Common myeloid progenitor, CD34-positive (primary cell): ENCODE measurements at regions not wholly inside any gene's neighbourhood (a gene's known extent, or its start where the extent isn't known, plus 50 kb on each side); places are given as distances from the start of the nearest gene placed in this dataset.

Source experiments
- CTCF ChIA-PET: fragments of 350-600 bp; sonication (Branson Sonifier 250); formaldehyde crosslinking; loops from one replicate; lab custom pipeline; 2021; ENCODE audit warnings: antibody characterized with exemption; lab: Charles Lee
- POLR2A ChIA-PET: fragments of 350-600 bp; sonication (Branson Sonifier 250); formaldehyde crosslinking; loops from one replicate; lab custom pipeline; 2021; ENCODE audit warnings: antibody characterized with exemption; lab: Charles Lee
- DNase-seq, 3 donors: peaks; one replicate each; pipeline versions ENCODE4 v3.0.0 to v3.0.0-alpha.2; 2013
- H3K27ac ChIP-seq, 2 experiments: 1 replicate in 1 of 2; 2 replicates in 1 of 2; pipeline ENCODE4 v1.7.0; 2013; ENCODE audit warnings: inconsistent platforms in 2 of 2, low read length in 2 of 2, mild to moderate bottlenecking in 2 of 2, low read depth in 1 of 2, moderate library complexity in 1 of 2; ENCODE audit not compliant: severe bottlenecking in 2 of 2, insufficient read depth in 1 of 2, poor library complexity in 1 of 2
- H3K27me3 ChIP-seq, 5 experiments: replicated peaks in 2 of 5; 1 replicate in 3 of 5; 2 replicates in 2 of 5; pipeline versions ENCODE4 v1.6.1 to v1.7.0; 2013; ENCODE audit warnings: low read length in 4 of 5, mild to moderate bottlenecking in 2 of 5, moderate library complexity in 2 of 5, inconsistent platforms in 1 of 5; ENCODE audit not compliant: insufficient read depth in 5 of 5, control insufficient read depth in 4 of 5
- H3K36me3 ChIP-seq, 4 experiments: 1 replicate in 2 of 4; 2 replicates in 2 of 4; pipeline versions ENCODE4 v1.6.1 to v1.7.0; 2013; ENCODE audit warnings: low read length in 3 of 4, control low read depth in 1 of 4, mild to moderate bottlenecking in 1 of 4; ENCODE audit not compliant: control insufficient read depth in 4 of 4, insufficient read depth in 4 of 4
- H3K4me1 ChIP-seq, 4 experiments: 1 replicate in 3 of 4; 2 replicates in 1 of 4; pipeline versions ENCODE4 v1.6.1 to v1.7.1; 2013; ENCODE audit warnings: low read length in 3 of 4, mild to moderate bottlenecking in 3 of 4, control low read depth in 1 of 4, inconsistent platforms in 1 of 4, moderate library complexity in 1 of 4; ENCODE audit not compliant: control insufficient read depth in 4 of 4, insufficient read depth in 4 of 4; ENCODE audit errors: control extremely low read depth in 1 of 4
- H3K4me3 ChIP-seq, 7 experiments: 1 replicate in 4 of 7; 2 replicates in 3 of 7; pipeline versions ENCODE4 v1.5.1 to v1.7.0; 2013; ENCODE audit warnings: mild to moderate bottlenecking in 7 of 7, low read length in 6 of 7, moderate library complexity in 6 of 7, inconsistent platforms in 2 of 7, low read depth in 2 of 7, control low read depth in 1 of 7; ENCODE audit not compliant: insufficient read depth in 4 of 7, control insufficient read depth in 1 of 7; ENCODE audit errors: extremely low read depth in 1 of 7
- H3K9me3 ChIP-seq, 5 experiments: 1 replicate in 4 of 5; 2 replicates in 1 of 5; pipeline versions ENCODE4 v1.6.1 to v1.7.1; 2013; ENCODE audit warnings: low read length in 4 of 5, mild to moderate bottlenecking in 2 of 5, inconsistent platforms in 1 of 5, low read depth in 1 of 5, moderate library complexity in 1 of 5; ENCODE audit not compliant: control insufficient read depth in 4 of 5, insufficient read depth in 2 of 5; ENCODE audit errors: control extremely low read depth in 1 of 5
- WGBS: methylation state at CpG from one replicate; pipeline ENCODE4 v1.1.5; 2013; ENCODE audit not compliant: insufficient coverage; 5-methylcytosine and 5-hydroxymethylcytosine counted together

DNA sequence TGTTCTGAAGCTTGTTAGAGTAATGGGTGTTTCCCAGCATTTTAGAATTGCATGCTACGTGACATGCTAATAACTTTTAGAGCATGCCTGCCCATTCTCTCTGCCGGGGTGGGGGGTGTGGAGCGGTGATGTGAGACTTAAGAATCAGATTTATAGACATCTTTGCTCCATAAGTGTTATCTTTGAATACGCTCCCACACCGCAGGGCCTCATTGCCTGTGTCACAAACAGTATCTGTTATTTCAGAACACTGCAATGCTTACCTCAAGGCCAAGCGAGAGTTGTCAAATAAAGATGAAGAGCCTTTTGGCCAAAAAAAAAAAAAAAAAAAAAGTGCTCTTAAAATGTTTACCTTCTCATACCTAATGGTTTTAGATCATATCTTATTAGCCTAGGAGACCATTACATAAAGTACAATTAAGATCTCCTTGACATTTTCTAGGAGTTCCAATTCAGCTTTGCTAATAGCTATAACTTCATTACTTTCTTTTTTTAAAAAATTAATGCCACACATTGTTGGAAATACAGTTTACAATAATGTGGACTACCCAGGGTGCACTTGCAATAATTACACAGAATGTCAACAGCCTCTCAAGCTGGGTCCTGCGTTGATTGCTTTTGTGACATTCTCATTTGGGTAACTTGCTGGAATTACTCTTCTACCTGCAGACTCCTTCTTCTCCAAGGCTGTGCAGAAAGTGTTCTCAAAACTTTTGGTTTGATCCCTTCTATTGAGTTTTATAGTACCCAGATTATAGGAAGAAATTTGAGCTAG lies 525.3 kb downstream of the KLF12 start:
- Histone ChIP-seq H3K27ac (no peak overlapping the region), H3K27me3 (no peaks in the 10 kb centered on the region), H3K4me3 (no peak overlapping the region), H3K4me1 (peaks cover 0 to 5% (median 1%) of the 10 kb centered on the region in 4 experiments), H3K36me3 (no peaks in the 10 kb centered on the region), H3K9me3 (peaks cover 0 to 5% (median 0%) of the 10 kb centered on the region in 5 experiments)
- WGBS, result 100% methylated on average over 6 of the region's 7 CpGs
- CTCF ChIA-PET, result interaction anchor here (0.9 kb wide), 1 partner anchor 539 kb away, joined by 3 read pairs; no protein-coding TSS in a partner anchor
- DNase-seq, result no peak
- POLR2A ChIA-PET, result no interaction called here

DNA sequence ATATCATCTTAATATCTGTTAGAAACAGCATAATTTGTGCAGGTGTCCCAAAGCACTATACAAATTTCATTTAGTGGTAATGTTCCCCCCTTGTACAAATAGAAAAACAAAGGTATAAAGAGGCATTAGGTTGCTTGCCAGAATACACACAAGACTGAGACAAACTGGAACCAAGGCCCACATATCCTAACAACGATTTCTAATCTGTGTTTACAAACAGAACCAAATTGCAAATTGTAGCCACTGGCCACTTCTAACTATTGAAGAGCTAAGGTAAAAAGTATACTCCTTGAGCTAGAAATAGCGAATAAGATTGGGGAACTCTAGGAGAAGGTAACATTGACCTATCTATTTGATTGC lies 526.1 kb downstream of the KLF12 start:
- ChIA-PET POLR2A (no interaction called here), CTCF (interaction anchor here (1.0 kb wide), 1 partner anchor 9 kb away, joined by 3 read pairs; no protein-coding TSS in a partner anchor)
- H3K36me3 ChIP-seq, result no peaks in the 10 kb centered on the region
- H3K4me1 ChIP-seq, result peaks cover 0 to 5% (median 1%) of the 10 kb centered on the region in 4 experiments
- no peak for DNase-seq
- H3K9me3 ChIP-seq, result peaks cover 0 to 5% (median 0%) of the 10 kb centered on the region in 5 experiments
- no CpG with 5 or more reads among the region's 2 CpGs for WGBS
- no peak overlapping the region for H3K4me3 ChIP-seq
- H3K27me3 ChIP-seq, result no peaks in the 10 kb centered on the region
- no peak overlapping the region for H3K27ac ChIP-seq

DNA sequence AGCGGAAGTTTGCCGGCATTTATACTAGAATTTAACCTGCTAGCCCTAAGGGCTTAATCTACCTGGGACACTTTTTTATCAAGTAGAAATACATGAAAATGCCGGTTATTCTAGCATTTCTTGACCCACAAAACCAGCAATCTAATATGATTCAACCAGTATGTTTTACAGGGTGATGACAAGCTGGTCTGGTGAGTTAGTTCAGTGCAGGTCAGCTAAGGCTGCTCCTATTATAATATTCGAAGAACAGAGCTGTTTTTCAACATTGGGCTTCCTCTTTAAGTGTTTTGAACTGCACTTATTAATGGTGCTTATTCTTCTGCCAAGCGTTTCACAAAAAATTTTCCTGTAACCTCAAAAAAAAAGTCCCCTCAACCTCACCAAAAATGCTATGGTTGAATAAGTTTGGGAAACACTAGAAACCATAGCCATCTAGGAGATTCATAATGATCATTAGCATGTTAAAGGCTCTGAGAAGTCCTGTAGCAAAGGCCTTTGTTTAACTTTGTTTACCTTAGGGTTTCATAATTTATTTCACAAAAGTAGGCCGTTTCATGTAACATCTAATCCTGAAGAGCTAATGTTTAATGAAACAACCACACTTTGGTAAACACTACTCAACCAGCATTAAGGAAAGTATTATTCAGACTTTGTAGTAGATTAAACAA lies 526.6 kb downstream of the KLF12 start:
- Histone ChIP-seq H3K4me3 (no peak overlapping the region), H3K4me1 (peaks cover 0 to 5% (median 1%) of the 10 kb centered on the region in 4 experiments), H3K27ac (no peak overlapping the region), H3K27me3 (no peaks in the 10 kb centered on the region), H3K36me3 (no peaks in the 10 kb centered on the region), H3K9me3 (peaks cover 0 to 5% (median 0%) of the 10 kb centered on the region in 5 experiments)
- DNase-seq, result no peak
- ChIA-PET CTCF (interaction anchor here (1.0 kb wide), 1 partner anchor 9 kb away, joined by 3 read pairs; no protein-coding TSS in a partner anchor), POLR2A (no interaction called here)
- WGBS, result 100% methylated on average over 2 of the region's 6 CpGs

DNA sequence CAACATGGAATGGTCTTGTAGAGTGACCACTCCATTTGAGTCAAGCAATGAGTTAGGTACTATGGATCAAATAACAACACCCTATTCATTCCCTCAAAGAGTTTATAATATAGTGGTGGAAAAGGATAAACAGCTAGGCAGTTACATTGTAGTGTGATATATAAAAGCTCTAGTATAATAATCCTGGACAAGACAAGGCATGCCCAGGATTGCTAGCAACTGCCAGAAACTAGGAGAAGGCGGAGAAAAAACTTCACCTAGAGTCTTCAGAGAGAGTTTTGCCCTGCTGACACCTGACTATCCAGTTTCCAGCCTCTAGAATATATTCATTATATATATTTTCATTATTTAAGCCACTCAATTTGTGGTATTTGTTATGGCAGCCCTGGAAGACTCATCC lies 530.6 kb downstream of the KLF12 start:
- H3K4me1 ChIP-seq, result no peaks in the 10 kb centered on the region
- no peaks in the 10 kb centered on the region for H3K36me3 ChIP-seq
- CTCF ChIA-PET, result interaction anchor here (1.1 kb wide), 1 partner anchor 26 kb away, joined by 3 read pairs; no protein-coding TSS in a partner anchor
- POLR2A ChIA-PET, result no interaction called here
- no peaks in the 10 kb centered on the region for H3K27me3 ChIP-seq
- H3K27ac ChIP-seq, result no peak overlapping the region
- WGBS, result no CpG with 5 or more reads among the region's 1 CpG
- no peak overlapping the region for H3K4me3 ChIP-seq
- H3K9me3 ChIP-seq, result peaks cover 0 to 5% (median 0%) of the 10 kb centered on the region in 5 experiments
- DNase-seq, result no peak

DNA sequence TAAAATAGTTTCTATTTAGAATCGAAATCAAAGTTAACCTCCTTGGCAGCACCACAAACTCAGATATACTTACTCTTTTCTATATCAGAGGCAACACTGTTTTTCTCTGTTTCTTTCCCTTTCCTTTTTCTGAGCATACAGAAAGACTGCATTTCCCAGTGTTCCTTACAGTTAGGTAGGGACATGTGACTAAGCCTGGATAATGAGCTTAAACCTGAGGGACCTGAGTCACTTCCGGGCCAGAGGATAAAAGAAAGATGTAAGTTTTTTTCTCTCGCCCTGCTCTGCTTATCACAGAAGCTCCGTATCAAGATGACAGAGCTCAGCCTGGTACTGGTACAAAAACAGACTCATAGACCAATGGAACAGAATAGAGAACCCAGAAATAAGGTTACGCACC lies 531.9 kb downstream of the KLF12 start:
- 90% methylated on average over 3 of the region's 5 CpGs for WGBS
- no peaks in the 10 kb centered on the region for H3K36me3 ChIP-seq
- no peaks in the 10 kb centered on the region for H3K4me1 ChIP-seq
- H3K27ac ChIP-seq, result no peak overlapping the region
- ChIA-PET POLR2A (no interaction called here), CTCF (no interaction called here)
- H3K27me3 ChIP-seq, result no peaks in the 10 kb centered on the region
- no peak overlapping the region for H3K4me3 ChIP-seq
- H3K9me3 ChIP-seq, result peaks cover 0 to 5% (median 0%) of the 10 kb centered on the region in 5 experiments
- no peak for DNase-seq

DNA sequence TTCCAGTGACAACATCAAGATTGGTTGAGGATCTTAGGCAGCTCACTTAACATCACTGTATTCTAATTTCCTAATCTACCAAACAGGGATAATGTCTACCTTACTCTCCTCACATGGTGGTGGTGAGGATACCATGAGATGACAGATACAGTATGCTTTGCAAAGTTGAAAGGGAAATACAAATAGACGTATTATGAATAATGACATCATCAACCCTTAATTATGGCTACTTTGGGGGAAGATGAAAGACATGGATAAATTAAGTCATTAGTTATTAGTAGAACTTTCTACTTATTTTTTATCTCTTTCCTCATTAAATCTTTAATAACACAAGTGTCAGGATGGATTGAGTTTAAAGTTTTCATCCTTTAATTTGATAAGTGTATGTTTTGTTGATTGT lies 532.5 kb downstream of the KLF12 start:
- peaks cover 0 to 5% (median 0%) of the 10 kb centered on the region in 5 experiments for H3K9me3 ChIP-seq
- H3K27ac ChIP-seq, result no peak overlapping the region
- CTCF ChIA-PET, result no interaction called here
- H3K4me1 ChIP-seq, result no peaks in the 10 kb centered on the region
- POLR2A ChIA-PET, result no interaction called here
- H3K36me3 ChIP-seq, result no peaks in the 10 kb centered on the region
- DNase-seq, result no peak
- no CpG with 5 or more reads among the region's 1 CpG for WGBS
- H3K4me3 ChIP-seq, result no peak overlapping the region
- no peaks in the 10 kb centered on the region for H3K27me3 ChIP-seq
